ENCODE measurements at regions not wholly inside any gene's neighbourhood (a gene's known extent, or its start where the extent isn't known, plus 50 kb on each side); places are given as distances from the start of the nearest gene placed in this dataset.

DNA sequence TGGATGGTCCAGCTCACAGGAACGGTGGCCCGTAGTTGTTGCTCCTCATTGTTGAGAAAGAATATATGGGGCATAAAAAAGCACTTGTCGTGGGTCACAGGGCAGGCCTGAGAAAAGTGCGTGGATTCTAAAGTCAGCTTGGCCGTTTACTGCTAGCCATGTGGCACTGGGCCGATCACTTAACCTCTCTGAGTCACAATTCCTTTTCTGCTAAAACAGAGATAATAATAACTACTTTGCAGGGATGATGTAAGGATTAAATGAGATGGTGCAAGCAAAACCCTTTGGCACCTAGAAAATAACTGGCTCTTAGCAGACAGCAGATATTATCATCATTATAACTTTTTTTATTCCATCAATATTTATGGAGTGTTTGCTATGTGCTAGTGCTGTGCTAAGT is 579.7 kb downstream of the CCDC171 start:
- Mint-ChIP-seq H3K9me3 (no peaks in the 10 kb centered on the region), H3K4me3 (no peak overlapping the region), H3K36me3 (ENCODE audit: low read depth) (no peaks in the 10 kb centered on the region), H3K4me1 (ENCODE audit: low read depth) (no peaks in the 10 kb centered on the region), H3K27ac (no peak overlapping the region), H3K27me3 (peaks cover 7% of the 10 kb centered on the region)
- TF ChIP-seq, protein P1, sequence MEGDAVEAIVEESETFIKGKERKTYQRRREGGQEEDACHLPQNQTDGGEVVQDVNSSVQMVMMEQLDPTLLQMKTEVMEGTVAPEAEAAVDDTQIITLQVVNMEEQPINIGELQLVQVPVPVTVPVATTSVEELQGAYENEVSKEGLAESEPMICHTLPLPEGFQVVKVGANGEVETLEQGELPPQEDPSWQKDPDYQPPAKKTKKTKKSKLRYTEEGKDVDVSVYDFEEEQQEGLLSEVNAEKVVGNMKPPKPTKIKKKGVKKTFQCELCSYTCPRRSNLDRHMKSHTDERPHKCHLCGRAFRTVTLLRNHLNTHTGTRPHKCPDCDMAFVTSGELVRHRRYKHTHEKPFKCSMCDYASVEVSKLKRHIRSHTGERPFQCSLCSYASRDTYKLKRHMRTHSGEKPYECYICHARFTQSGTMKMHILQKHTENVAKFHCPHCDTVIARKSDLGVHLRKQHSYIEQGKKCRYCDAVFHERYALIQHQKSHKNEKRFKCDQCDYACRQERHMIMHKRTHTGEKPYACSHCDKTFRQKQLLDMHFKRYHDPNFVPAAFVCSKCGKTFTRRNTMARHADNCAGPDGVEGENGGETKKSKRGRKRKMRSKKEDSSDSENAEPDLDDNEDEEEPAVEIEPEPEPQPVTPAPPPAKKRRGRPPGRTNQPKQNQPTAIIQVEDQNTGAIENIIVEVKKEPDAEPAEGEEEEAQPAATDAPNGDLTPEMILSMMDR (IDR thresholded peaks at IDR 0.05): no peak
- H3K36me3 ChIP-seq (ENCODE audit: insufficient read depth, low read length): no peaks in the 10 kb centered on the region
- POLR2A ChIA-PET: no interaction called here
- H3K9me3 ChIP-seq (ENCODE audit: control insufficient read depth in 1 of 2, insufficient read depth in 1 of 2, low read length in 2 of 2): peaks cover 0 to 30% of the 10 kb centered on the region in 2 experiments
- ATAC-seq (ENCODE audit: poor library complexity) (no peak), DNase-seq (no peak)
- CTCF ChIA-PET: no interaction called here
- no peak overlapping the region for H3K4me3 ChIP-seq (ENCODE audit: low read length)
- H3K27ac ChIP-seq (ENCODE audit: low read depth in 1 of 2, low read length in 2 of 2): no peak overlapping the region
- no peaks in the 10 kb centered on the region for H3K4me1 ChIP-seq (ENCODE audit: insufficient read depth, low read length)
- intact Hi-C loops (cut with DNase I, micrococcal nuclease): no loop called here
- H3K27me3 ChIP-seq (ENCODE audit: control insufficient read depth in 1 of 2, insufficient read depth in 2 of 2, low read length in 2 of 2): no peaks in the 10 kb centered on the region

DNA sequence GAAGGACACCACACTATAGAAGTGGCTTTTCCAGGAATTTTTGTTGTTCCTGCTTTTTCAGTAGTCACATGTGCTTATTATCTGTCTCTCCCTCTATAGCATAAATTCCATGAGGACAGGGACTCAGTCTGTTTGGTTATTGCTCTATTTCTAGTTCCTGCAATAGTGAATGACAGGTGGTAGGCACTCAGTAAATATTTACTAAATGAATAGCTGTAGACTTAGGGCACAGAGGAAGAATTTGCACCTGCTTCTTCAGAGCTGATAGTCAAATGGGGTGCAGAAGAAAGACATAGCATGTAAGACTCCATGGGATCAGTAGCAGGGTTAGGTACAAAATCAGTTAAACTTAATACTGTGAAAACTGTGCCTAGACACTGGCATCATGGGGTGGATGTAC is 580.2 kb downstream of the CCDC171 start:
- POLR2A ChIA-PET: no interaction called here
- ATAC-seq (ENCODE audit: poor library complexity) (no peak), DNase-seq (no peak)
- Histone ChIP-seq H3K4me1 (ENCODE audit: insufficient read depth, low read length) (no peaks in the 10 kb centered on the region), H3K27me3 (ENCODE audit: control insufficient read depth in 1 of 2, insufficient read depth in 2 of 2, low read length in 2 of 2) (no peaks in the 10 kb centered on the region), H3K4me3 (ENCODE audit: low read length) (no peak overlapping the region), H3K9me3 (ENCODE audit: control insufficient read depth in 1 of 2, insufficient read depth in 1 of 2, low read length in 2 of 2) (peaks cover 0 to 27% of the 10 kb centered on the region in 2 experiments), H3K36me3 (ENCODE audit: insufficient read depth, low read length) (no peaks in the 10 kb centered on the region), H3K27ac (ENCODE audit: low read depth in 1 of 2, low read length in 2 of 2) (no peak overlapping the region)
- Mint-ChIP-seq H3K27me3 (peaks cover 7% of the 10 kb centered on the region), H3K4me1 (ENCODE audit: low read depth) (no peaks in the 10 kb centered on the region), H3K27ac (no peak overlapping the region), H3K36me3 (ENCODE audit: low read depth) (no peaks in the 10 kb centered on the region), H3K9me3 (no peaks in the 10 kb centered on the region), H3K4me3 (no peak overlapping the region)
- intact Hi-C loops (cut with DNase I, micrococcal nuclease): no loop called here
- CTCF ChIA-PET: no interaction called here
- TF ChIP-seq, protein P1 (IDR thresholded peaks at IDR 0.05): no peak

DNA sequence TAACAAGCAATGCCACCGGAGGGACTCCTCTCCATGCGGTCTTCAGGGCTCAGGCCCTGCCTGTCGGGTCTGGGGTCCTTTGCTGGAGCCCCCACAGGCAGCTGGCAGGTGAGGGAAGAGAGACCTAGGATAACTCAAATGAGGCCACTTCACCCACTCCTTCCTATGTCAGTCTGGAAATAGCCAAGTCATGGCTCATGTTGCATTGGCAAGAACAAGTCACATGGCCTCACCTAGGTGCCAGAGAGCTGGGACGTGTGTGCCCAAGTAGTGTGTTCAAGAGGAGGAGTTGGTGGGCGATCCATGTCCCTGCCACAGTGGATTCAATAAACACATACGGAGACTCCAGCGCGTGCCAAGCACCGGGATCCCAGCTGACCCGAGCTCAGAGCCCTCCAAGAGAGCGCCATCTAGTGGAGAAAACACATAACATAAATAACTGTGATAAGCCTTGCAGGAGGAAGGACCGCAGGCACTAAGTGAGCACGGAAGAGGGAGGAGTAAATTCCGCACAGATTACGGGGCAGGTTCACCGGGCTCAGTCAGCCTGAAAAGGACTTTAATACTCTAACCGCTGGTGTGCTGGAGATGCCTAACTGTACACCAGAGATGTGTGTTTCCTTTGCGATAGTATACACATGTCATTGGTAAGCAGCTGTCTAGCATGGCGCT is 580.8 kb downstream of the CCDC171 start:
- Mint-ChIP-seq H3K27ac (no peak overlapping the region), H3K4me1 (ENCODE audit: low read depth) (no peaks in the 10 kb centered on the region), H3K9me3 (no peaks in the 10 kb centered on the region), H3K27me3 (peaks cover 7% of the 10 kb centered on the region), H3K36me3 (ENCODE audit: low read depth) (no peaks in the 10 kb centered on the region), H3K4me3 (no peak overlapping the region)
- ChIA-PET POLR2A (no interaction called here), CTCF (no interaction called here)
- Histone ChIP-seq H3K27me3 (ENCODE audit: control insufficient read depth in 1 of 2, insufficient read depth in 2 of 2, low read length in 2 of 2) (no peaks in the 10 kb centered on the region), H3K4me1 (ENCODE audit: insufficient read depth, low read length) (no peaks in the 10 kb centered on the region), H3K27ac (ENCODE audit: low read depth in 1 of 2, low read length in 2 of 2) (no peak overlapping the region), H3K9me3 (ENCODE audit: control insufficient read depth in 1 of 2, insufficient read depth in 1 of 2, low read length in 2 of 2) (peaks cover 0 to 24% of the 10 kb centered on the region in 2 experiments), H3K4me3 (ENCODE audit: low read length) (no peak overlapping the region), H3K36me3 (ENCODE audit: insufficient read depth, low read length) (no peaks in the 10 kb centered on the region)
- intact Hi-C loops (cut with DNase I, micrococcal nuclease): no loop called here
- DNase-seq: peak in 2 of 14 experiments; percentile 9 to 16
- TF ChIP-seq, protein P1 (IDR thresholded peaks at IDR 0.05): peak; percentile 29
- no peak for ATAC-seq (ENCODE audit: poor library complexity)

All from CD4-positive, alpha-beta T cell (primary cell).